ENCODE measurements at regions not wholly inside any gene's neighbourhood (a gene's known extent, or its start where the extent isn't known, plus 50 kb on each side); places are given as distances from the start of the nearest gene placed in this dataset.

- Histone ChIP-seq H3K9ac (ENCODE audit: low read depth, low read length, poor library complexity, severe bottlenecking) (no peak overlapping the region), H2AFZ (ENCODE audit: low read length) (no peak overlapping the region), H4K20me1 (ENCODE audit: insufficient read depth, low read length, poor library complexity, severe bottlenecking) (no peaks in the 10 kb centered on the region), H3K4me2 (ENCODE audit: low read depth, low read length, poor library complexity, severe bottlenecking) (no peak overlapping the region), H3K9me3 (ENCODE audit: insufficient read depth, low read depth, low read length) (no peaks in the 10 kb centered on the region), H3K9me2 (replicated peaks; ENCODE audit: low read depth, low read length) (no peaks in the 10 kb centered on the region), H3K36me3 (ENCODE audit: insufficient read depth, low read length) (no peaks in the 10 kb centered on the region), H3F3A (ENCODE audit: low read depth) (no peaks in the 10 kb centered on the region), H3K4me3 (ENCODE audit: low read length, poor library complexity, severe bottlenecking) (no peak overlapping the region), H3K27me3 (ENCODE audit: insufficient read depth, low read length, poor library complexity, severe bottlenecking) (no peaks in the 10 kb centered on the region), H3K4me1 (ENCODE audit: insufficient read depth, low read length, poor library complexity, severe bottlenecking) (no peaks in the 10 kb centered on the region), H3K79me2 (ENCODE audit: insufficient read depth, low read length) (no peaks in the 10 kb centered on the region)
- no peak for TF ChIP-seq CTCF (conservative IDR thresholded peaks at IDR 0.05; ENCODE audit: low read length)
- TF ChIP-seq EZH2phosphoT487 (IDR thresholded peaks at IDR 0.05; ENCODE audit: borderline replicate concordance): no peak
Observed at GRCh38 chr1:29457496-29458368, 221.4 kb downstream of the PTPRU start.

- no peaks in the 10 kb centered on the region for H3K27me3 ChIP-seq (ENCODE audit: insufficient read depth, low read length, poor library complexity, severe bottlenecking)
- H3K4me1 ChIP-seq (ENCODE audit: insufficient read depth, low read length, poor library complexity, severe bottlenecking): no peaks in the 10 kb centered on the region
- TF ChIP-seq EZH2phosphoT487 (IDR thresholded peaks at IDR 0.05; ENCODE audit: borderline replicate concordance): no peak
- no peaks in the 10 kb centered on the region for H3F3A ChIP-seq (ENCODE audit: low read depth)
- H3K4me3 ChIP-seq (ENCODE audit: low read length, poor library complexity, severe bottlenecking): no peak overlapping the region
- no peak overlapping the region for H2AFZ ChIP-seq (ENCODE audit: low read length)
- H3K36me3 ChIP-seq (ENCODE audit: insufficient read depth, low read length): no peaks in the 10 kb centered on the region
- H3K4me2 ChIP-seq (ENCODE audit: low read depth, low read length, poor library complexity, severe bottlenecking): no peak overlapping the region
- no peaks in the 10 kb centered on the region for H4K20me1 ChIP-seq (ENCODE audit: insufficient read depth, low read length, poor library complexity, severe bottlenecking)
- no peak overlapping the region for H3K9ac ChIP-seq (ENCODE audit: low read depth, low read length, poor library complexity, severe bottlenecking)
- H3K9me3 ChIP-seq (ENCODE audit: insufficient read depth, low read depth, low read length): no peaks in the 10 kb centered on the region
- no peaks in the 10 kb centered on the region for H3K9me2 ChIP-seq (replicated peaks; ENCODE audit: low read depth, low read length)
- no peaks in the 10 kb centered on the region for H3K79me2 ChIP-seq (ENCODE audit: insufficient read depth, low read length)
Observed at GRCh38 chr1:29456685-29457435, 220.5 kb downstream of the PTPRU start.

- Histone ChIP-seq H3K9ac (ENCODE audit: low read depth, low read length, poor library complexity, severe bottlenecking) (no peak overlapping the region), H3K4me3 (ENCODE audit: low read length, poor library complexity, severe bottlenecking) (no peak overlapping the region), H3K9me2 (replicated peaks; ENCODE audit: low read depth, low read length) (no peaks in the 10 kb centered on the region), H3K79me2 (ENCODE audit: insufficient read depth, low read length) (no peaks in the 10 kb centered on the region), H3K27me3 (ENCODE audit: insufficient read depth, low read length, poor library complexity, severe bottlenecking) (no peaks in the 10 kb centered on the region), H4K20me1 (ENCODE audit: insufficient read depth, low read length, poor library complexity, severe bottlenecking) (no peaks in the 10 kb centered on the region), H3K36me3 (ENCODE audit: insufficient read depth, low read length) (no peaks in the 10 kb centered on the region), H3K9me3 (ENCODE audit: insufficient read depth, low read depth, low read length) (no peaks in the 10 kb centered on the region), H3F3A (ENCODE audit: low read depth) (no peaks in the 10 kb centered on the region), H3K4me2 (ENCODE audit: low read depth, low read length, poor library complexity, severe bottlenecking) (no peak overlapping the region), H2AFZ (ENCODE audit: low read length) (no peak overlapping the region), H3K4me1 (ENCODE audit: insufficient read depth, low read length, poor library complexity, severe bottlenecking) (no peaks in the 10 kb centered on the region)
- TF ChIP-seq EZH2phosphoT487 (IDR thresholded peaks at IDR 0.05; ENCODE audit: borderline replicate concordance) (no peak), CTCF (conservative IDR thresholded peaks at IDR 0.05; ENCODE audit: low read length) (no peak)
Observed at GRCh38 chr1:29455781-29456180, 219.5 kb downstream of the PTPRU start.
